ENCODE measurements at regions not wholly inside any gene's neighbourhood (a gene's known extent, or its start where the extent isn't known, plus 50 kb on each side); places are given as distances from the start of the nearest gene placed in this dataset.

- TF ChIP-seq, protein P1, sequence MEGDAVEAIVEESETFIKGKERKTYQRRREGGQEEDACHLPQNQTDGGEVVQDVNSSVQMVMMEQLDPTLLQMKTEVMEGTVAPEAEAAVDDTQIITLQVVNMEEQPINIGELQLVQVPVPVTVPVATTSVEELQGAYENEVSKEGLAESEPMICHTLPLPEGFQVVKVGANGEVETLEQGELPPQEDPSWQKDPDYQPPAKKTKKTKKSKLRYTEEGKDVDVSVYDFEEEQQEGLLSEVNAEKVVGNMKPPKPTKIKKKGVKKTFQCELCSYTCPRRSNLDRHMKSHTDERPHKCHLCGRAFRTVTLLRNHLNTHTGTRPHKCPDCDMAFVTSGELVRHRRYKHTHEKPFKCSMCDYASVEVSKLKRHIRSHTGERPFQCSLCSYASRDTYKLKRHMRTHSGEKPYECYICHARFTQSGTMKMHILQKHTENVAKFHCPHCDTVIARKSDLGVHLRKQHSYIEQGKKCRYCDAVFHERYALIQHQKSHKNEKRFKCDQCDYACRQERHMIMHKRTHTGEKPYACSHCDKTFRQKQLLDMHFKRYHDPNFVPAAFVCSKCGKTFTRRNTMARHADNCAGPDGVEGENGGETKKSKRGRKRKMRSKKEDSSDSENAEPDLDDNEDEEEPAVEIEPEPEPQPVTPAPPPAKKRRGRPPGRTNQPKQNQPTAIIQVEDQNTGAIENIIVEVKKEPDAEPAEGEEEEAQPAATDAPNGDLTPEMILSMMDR (IDR thresholded peaks at IDR 0.05; ENCODE audit: low read depth, low read length): no peak
- TF ChIP-seq EZH2phosphoT487 (IDR thresholded peaks at IDR 0.05; ENCODE audit: low read depth): no peak
- H3K4me2 ChIP-seq (ENCODE audit: low read length): no peak overlapping the region
These were observed 701.0 kb downstream of the NR2F1-AS1 start for GRCh38 chr5:92879806-92880543.

GRCh38 chr5:92874790-92875189 lies 706.2 kb downstream of the NR2F1-AS1 start:
- Histone ChIP-seq H3K27ac (ENCODE audit: low read length) (no peak overlapping the region), H3K4me1 (ENCODE audit: low read length) (no peaks in the 10 kb centered on the region), H3K36me3 (replicated peaks; ENCODE audit: low read depth, low read length) (no peaks in the 10 kb centered on the region), H2AFZ (ENCODE audit: low read depth, low read length) (no peak overlapping the region), H3K27me3 (ENCODE audit: low read depth, low read length) (no peaks in the 10 kb centered on the region), H3K79me2 (ENCODE audit: low read length) (no peaks in the 10 kb centered on the region), H3K4me3 (ENCODE audit: low read length) (no peak overlapping the region), H3K4me2 (ENCODE audit: low read length) (no peak overlapping the region), H3K9ac (ENCODE audit: low read length) (no peak overlapping the region), H3K9me3 (ENCODE audit: insufficient read depth, low read length) (no peaks in the 10 kb centered on the region), H4K20me1 (ENCODE audit: insufficient read depth, low read length) (no peaks in the 10 kb centered on the region)
- TF ChIP-seq EZH2phosphoT487 (IDR thresholded peaks at IDR 0.05; ENCODE audit: low read depth): no peak
- TF ChIP-seq, protein P1 (IDR thresholded peaks at IDR 0.05; ENCODE audit: low read depth, low read length): no peak

More at GRCh38 chr5:92879806-92880543, 701.0 kb downstream of the NR2F1-AS1 start:
- H3K4me3 ChIP-seq (ENCODE audit: low read length): no peak overlapping the region
- no peak overlapping the region for H3K27ac ChIP-seq (ENCODE audit: low read length)
- H2AFZ ChIP-seq (ENCODE audit: low read depth, low read length): no peak overlapping the region
- no peaks in the 10 kb centered on the region for H3K36me3 ChIP-seq (replicated peaks; ENCODE audit: low read depth, low read length)
- H3K27me3 ChIP-seq (ENCODE audit: low read depth, low read length): no peaks in the 10 kb centered on the region
- no peaks in the 10 kb centered on the region for H4K20me1 ChIP-seq (ENCODE audit: insufficient read depth, low read length)
- no peaks in the 10 kb centered on the region for H3K9me3 ChIP-seq (ENCODE audit: insufficient read depth, low read length)
- no peaks in the 10 kb centered on the region for H3K79me2 ChIP-seq (ENCODE audit: low read length)
- no peaks in the 10 kb centered on the region for H3K4me1 ChIP-seq (ENCODE audit: low read length)
- no peak overlapping the region for H3K9ac ChIP-seq (ENCODE audit: low read length)

DNA sequence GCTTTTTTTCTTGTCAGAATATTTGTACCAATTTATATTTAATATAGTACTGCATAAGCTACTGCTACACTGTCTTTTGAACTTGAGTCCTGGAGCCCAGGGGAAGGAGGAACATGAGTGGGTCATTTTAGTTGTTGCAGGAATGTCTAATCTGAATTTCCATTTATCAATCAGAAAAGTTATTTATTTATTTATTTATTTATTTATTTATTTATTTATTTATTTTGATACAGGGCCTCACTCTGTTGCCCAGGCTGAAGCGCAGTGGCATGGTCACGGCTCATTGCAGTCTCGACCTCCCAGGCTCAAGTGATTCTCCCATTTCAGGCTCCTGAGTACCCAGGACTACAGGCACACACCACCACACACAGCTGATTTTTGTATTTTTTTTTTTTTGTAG lies 712.6 kb downstream of the NR2F1-AS1 start:
- TF ChIP-seq, protein P1 (IDR thresholded peaks at IDR 0.05; ENCODE audit: low read depth, low read length): no peak
- TF ChIP-seq EZH2phosphoT487 (IDR thresholded peaks at IDR 0.05; ENCODE audit: low read depth): no peak
- Histone ChIP-seq H3K4me2 (ENCODE audit: low read length) (no peak overlapping the region), H3K4me1 (ENCODE audit: low read length) (no peaks in the 10 kb centered on the region), H3K36me3 (replicated peaks; ENCODE audit: low read depth, low read length) (no peaks in the 10 kb centered on the region), H4K20me1 (ENCODE audit: insufficient read depth, low read length) (no peaks in the 10 kb centered on the region), H2AFZ (ENCODE audit: low read depth, low read length) (no peak overlapping the region), H3K27ac (ENCODE audit: low read length) (no peak overlapping the region), H3K27me3 (ENCODE audit: low read depth, low read length) (no peaks in the 10 kb centered on the region), H3K79me2 (ENCODE audit: low read length) (no peaks in the 10 kb centered on the region), H3K9ac (ENCODE audit: low read length) (no peak overlapping the region), H3K4me3 (ENCODE audit: low read length) (no peak overlapping the region), H3K9me3 (ENCODE audit: insufficient read depth, low read length) (no peaks in the 10 kb centered on the region)

DNA sequence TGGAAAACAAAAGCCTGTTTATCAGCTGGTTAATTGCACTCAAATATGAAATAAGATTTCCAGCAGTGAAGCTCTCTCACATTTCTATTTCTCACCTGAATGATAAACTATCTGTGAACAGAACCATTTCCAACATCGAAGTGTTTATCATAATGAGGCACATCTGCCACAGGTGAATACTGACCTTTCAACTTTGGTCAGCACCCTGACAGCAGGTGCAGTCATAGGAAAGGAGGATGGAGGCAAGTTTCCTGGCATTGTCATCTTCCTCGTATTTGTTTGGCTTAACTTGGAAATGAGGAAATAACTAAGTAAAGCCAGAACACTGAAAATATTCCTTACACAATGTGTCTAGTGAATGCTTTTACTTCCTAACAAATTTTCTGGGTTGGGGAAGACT lies 716.4 kb downstream of the NR2F1-AS1 start:
- Histone ChIP-seq H3K4me2 (ENCODE audit: low read length) (no peak overlapping the region), H3K79me2 (ENCODE audit: low read length) (no peaks in the 10 kb centered on the region), H3K36me3 (replicated peaks; ENCODE audit: low read depth, low read length) (no peaks in the 10 kb centered on the region), H3K9me3 (ENCODE audit: insufficient read depth, low read length) (no peaks in the 10 kb centered on the region), H4K20me1 (ENCODE audit: insufficient read depth, low read length) (no peaks in the 10 kb centered on the region), H3K4me1 (ENCODE audit: low read length) (no peaks in the 10 kb centered on the region), H3K9ac (ENCODE audit: low read length) (no peak overlapping the region), H2AFZ (ENCODE audit: low read depth, low read length) (no peak overlapping the region), H3K27me3 (ENCODE audit: low read depth, low read length) (no peaks in the 10 kb centered on the region), H3K4me3 (ENCODE audit: low read length) (no peak overlapping the region), H3K27ac (ENCODE audit: low read length) (no peak overlapping the region)
- no peak for TF ChIP-seq EZH2phosphoT487 (IDR thresholded peaks at IDR 0.05; ENCODE audit: low read depth)
- TF ChIP-seq, protein P1 (IDR thresholded peaks at IDR 0.05; ENCODE audit: low read depth, low read length): no peak

Measured in OCI-LY3 (cell line).